HL-60 (cell line): ENCODE measurements at regions not wholly inside any gene's neighbourhood (a gene's known extent, or its start where the extent isn't known, plus 50 kb on each side); places are given as distances from the start of the nearest gene placed in this dataset.

Source experiments
- CTCF ChIP-seq: IDR thresholded peaks from one replicate; pipeline ENCODE4 v1.5.1; 2011; ENCODE audit warnings: low read length, control low read depth, inconsistent platforms; ENCODE audit not compliant: insufficient read depth
- GABPA ChIP-seq: IDR thresholded peaks from 2 replicates; pipeline ENCODE4 v1.6.1; 2012; ENCODE audit warnings: low read depth
- TF ChIP-seq, protein P1 (sequence below): IDR thresholded peaks from 2 replicates; pipeline ENCODE4 v1.6.1; 2012; ENCODE audit warnings: low read depth; ENCODE audit not compliant: insufficient replicate concordance

DNA sequence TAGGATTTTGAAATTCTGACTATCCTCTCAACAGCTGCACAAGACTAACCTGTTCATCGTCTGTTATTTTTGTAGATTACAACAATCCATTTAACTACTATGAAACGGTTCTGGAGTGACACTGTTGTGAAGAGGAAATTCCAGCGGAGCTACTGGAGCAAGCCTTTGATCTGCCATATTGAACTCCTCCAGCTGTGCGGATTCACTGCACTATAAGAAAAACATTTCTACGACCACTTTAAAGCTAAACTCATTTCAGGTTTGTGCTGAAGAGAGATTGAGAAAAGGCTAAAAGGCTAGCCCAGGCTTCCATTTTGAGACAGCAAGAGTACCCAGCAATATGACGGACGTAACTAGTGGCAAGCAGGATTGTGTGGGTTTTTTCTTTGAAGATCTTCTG, 104.9 kb upstream of the ANKH start:
- no peak for TF ChIP-seq CTCF
- TF ChIP-seq GABPA = no peak
- TF ChIP-seq, protein P1, sequence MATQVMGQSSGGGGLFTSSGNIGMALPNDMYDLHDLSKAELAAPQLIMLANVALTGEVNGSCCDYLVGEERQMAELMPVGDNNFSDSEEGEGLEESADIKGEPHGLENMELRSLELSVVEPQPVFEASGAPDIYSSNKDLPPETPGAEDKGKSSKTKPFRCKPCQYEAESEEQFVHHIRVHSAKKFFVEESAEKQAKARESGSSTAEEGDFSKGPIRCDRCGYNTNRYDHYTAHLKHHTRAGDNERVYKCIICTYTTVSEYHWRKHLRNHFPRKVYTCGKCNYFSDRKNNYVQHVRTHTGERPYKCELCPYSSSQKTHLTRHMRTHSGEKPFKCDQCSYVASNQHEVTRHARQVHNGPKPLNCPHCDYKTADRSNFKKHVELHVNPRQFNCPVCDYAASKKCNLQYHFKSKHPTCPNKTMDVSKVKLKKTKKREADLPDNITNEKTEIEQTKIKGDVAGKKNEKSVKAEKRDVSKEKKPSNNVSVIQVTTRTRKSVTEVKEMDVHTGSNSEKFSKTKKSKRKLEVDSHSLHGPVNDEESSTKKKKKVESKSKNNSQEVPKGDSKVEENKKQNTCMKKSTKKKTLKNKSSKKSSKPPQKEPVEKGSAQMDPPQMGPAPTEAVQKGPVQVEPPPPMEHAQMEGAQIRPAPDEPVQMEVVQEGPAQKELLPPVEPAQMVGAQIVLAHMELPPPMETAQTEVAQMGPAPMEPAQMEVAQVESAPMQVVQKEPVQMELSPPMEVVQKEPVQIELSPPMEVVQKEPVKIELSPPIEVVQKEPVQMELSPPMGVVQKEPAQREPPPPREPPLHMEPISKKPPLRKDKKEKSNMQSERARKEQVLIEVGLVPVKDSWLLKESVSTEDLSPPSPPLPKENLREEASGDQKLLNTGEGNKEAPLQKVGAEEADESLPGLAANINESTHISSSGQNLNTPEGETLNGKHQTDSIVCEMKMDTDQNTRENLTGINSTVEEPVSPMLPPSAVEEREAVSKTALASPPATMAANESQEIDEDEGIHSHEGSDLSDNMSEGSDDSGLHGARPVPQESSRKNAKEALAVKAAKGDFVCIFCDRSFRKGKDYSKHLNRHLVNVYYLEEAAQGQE = no peak
